HCT116 (cell line): ENCODE measurements at regions not wholly inside any gene's neighbourhood (a gene's known extent, or its start where the extent isn't known, plus 50 kb on each side); places are given as distances from the start of the nearest gene placed in this dataset.

Experiments
- ATAC-seq: fragments of 200-7000 bp; cut with Tn5 transposase; 2 replicates; pipeline ENCODE4 v1.9.1; 2020; ENCODE audit warnings: mild to moderate bottlenecking, moderate library complexity
- BruUV-seq: library from RNA; stranded (reverse); fragments of 400-500 nt; replicated peaks from 2 replicates; lab custom pipeline; 2021; lab: Mats Ljungman, UMichigan
- CTCF ChIA-PET: fragments of 300-600 bp; sonication (Branson Sonifier 250); formaldehyde crosslinking; loops from one replicate; lab custom pipeline; 2021; ENCODE audit warnings: antibody characterized with exemption; lab: Charles Lee
- POLR2A ChIA-PET: fragments of 300-600, 350-600 bp; sonication (Branson Sonifier 250); formaldehyde crosslinking; loops from one replicate; lab custom pipeline; 2021; ENCODE audit warnings: antibody characterized with exemption; lab: Charles Lee
- RAD21 ChIA-PET, 2 experiments: fragments of 300-600 bp; sonication (Branson Sonifier 250); formaldehyde crosslinking; loops; one replicate each; lab custom pipeline; 2023; ENCODE audit warnings: low total read pairs in 2 of 2; ENCODE audit not compliant: uncharacterized antibody in 2 of 2, unreplicated experiment in 2 of 2, low non-redundant PET in 1 of 2; lab: Charles Lee
- DNase-seq: peaks from one replicate; pipeline ENCODE4 v3.0.0-alpha.2; 2010; ENCODE audit warnings: low read depth, low spot score
- H2AFZ ChIP-seq: fragments of 200-600 bp; shearing (Covaris generic), sonication (generic); 2 replicates; pipeline ENCODE4 v1.6.1; 2017; ENCODE audit warnings: low read depth, mixed run types, mixed read lengths, antibody characterized with exemption, low read length; ENCODE audit not compliant: poor library complexity, severe bottlenecking
- H3K27ac ChIP-seq: 2 replicates; pipeline ENCODE4 v1.5.1; 2012; ENCODE audit warnings: low read depth, low read length
- H3K27me3 ChIP-seq: fragments of 200-600 bp; sonication (generic); 2 replicates; pipeline ENCODE4 v1.6.1; 2016; ENCODE audit warnings: mixed run types, low read length, mixed read lengths; ENCODE audit not compliant: insufficient read depth
- H3K36me3 ChIP-seq, 2 experiments: fragments of 200-500 bp in 1 of 2; fragments of 200-600 bp in 1 of 2; sonication (Bioruptor generic) in 1 of 2; sonication (generic) in 1 of 2; 2 replicates each; pipeline versions ENCODE4 v1.5.1 to v1.6.1; 2014 to 2016; ENCODE audit warnings: low read length in 2 of 2, inconsistent platforms in 1 of 2, mixed read lengths in 1 of 2, mixed run types in 1 of 2; ENCODE audit not compliant: insufficient read depth in 2 of 2, control insufficient read depth in 1 of 2
- H3K4me1 ChIP-seq, 2 experiments: fragments of 200-600 bp in 1 of 2; sonication (generic) in 1 of 2; 2 replicates each; pipeline versions ENCODE4 v1.5.1 to v1.6.1; 2012 to 2017; ENCODE audit warnings: low read length in 2 of 2, inconsistent platforms in 1 of 2, mild to moderate bottlenecking in 1 of 2, mixed read lengths in 1 of 2, mixed run types in 1 of 2, moderate library complexity in 1 of 2; ENCODE audit not compliant: insufficient read depth in 2 of 2, control insufficient read depth in 1 of 2
- H3K4me2 ChIP-seq: fragments of 200-600 bp; sonication (generic); 2 replicates; pipeline ENCODE4 v1.6.1; 2017; ENCODE audit warnings: mixed run types, low read length, mixed read lengths
- H3K4me3 ChIP-seq, 2 experiments: fragments of 200-600 bp in 1 of 2; sonication (generic) in 1 of 2; replicated peaks in 1 of 2; 2 replicates each; pipeline ENCODE4 v1.5.1; 2011 to 2016; ENCODE audit warnings: low read length in 2 of 2, control low read depth in 1 of 2, low read depth in 1 of 2, mild to moderate bottlenecking in 1 of 2, mixed read lengths in 1 of 2, mixed run types in 1 of 2
- H3K79me2 ChIP-seq: fragments of 200-600 bp; sonication (generic); 2 replicates; pipeline ENCODE4 v1.6.1; 2017; ENCODE audit warnings: mild to moderate bottlenecking, mixed run types, low read length, moderate library complexity, mixed read lengths; ENCODE audit not compliant: insufficient read depth
- H3K9ac ChIP-seq: fragments of 200-600 bp; sonication (generic); 2 replicates; pipeline ENCODE4 v1.6.1; 2016; ENCODE audit warnings: low read length, mixed read lengths
- H3K9me2 ChIP-seq: fragments of 200-600 bp; sonication (generic), shearing (Covaris generic); 2 replicates; pipeline ENCODE4 v1.6.1; 2017; ENCODE audit warnings: mixed run types, mild to moderate bottlenecking, moderate library complexity; ENCODE audit not compliant: insufficient read depth
- H3K9me3 ChIP-seq, 2 experiments: fragments of 200-500 bp in 1 of 2; fragments of 200-600 bp in 1 of 2; sonication (Bioruptor generic) in 1 of 2; sonication (generic) in 1 of 2; 2 replicates each; pipeline ENCODE4 v1.6.1; 2014 to 2017; ENCODE audit warnings: low read length in 2 of 2, mixed read lengths in 2 of 2, inconsistent platforms in 1 of 2, low read depth in 1 of 2, mild to moderate bottlenecking in 1 of 2, mixed run types in 1 of 2, moderate library complexity in 1 of 2; ENCODE audit not compliant: control insufficient read depth in 1 of 2, insufficient read depth in 1 of 2
- H4K20me1 ChIP-seq: fragments of 200-600 bp; sonication (generic), shearing (Covaris generic); 2 replicates; pipeline ENCODE4 v1.6.1; 2017; ENCODE audit warnings: mixed run types, mild to moderate bottlenecking, moderate library complexity; ENCODE audit not compliant: insufficient read depth
- CEBPB ChIP-seq: IDR thresholded peaks from 2 replicates; pipeline ENCODE4 v1.6.1; 2012; ENCODE audit warnings: low read depth
- EGR1 ChIP-seq: IDR thresholded peaks from 2 replicates; pipeline ENCODE4 v1.6.1; 2012; ENCODE audit warnings: low read depth
- ELF1 ChIP-seq: IDR thresholded peaks from 2 replicates; pipeline ENCODE4 v1.6.1; 2012; ENCODE audit warnings: low read depth, borderline replicate concordance
- EZH2 ChIP-seq: fragments of 200-600 bp; sonication (generic); IDR thresholded peaks from 2 replicates; pipeline ENCODE4 v1.6.1; 2017; ENCODE audit warnings: antibody characterized with exemption, mixed run types
- EZH2phosphoT487 ChIP-seq: fragments of 200-600 bp; IDR thresholded peaks from 2 replicates; pipeline ENCODE4 v1.6.1; 2018; ENCODE audit warnings: antibody characterized with exemption, borderline replicate concordance
- RAD21 ChIP-seq: IDR thresholded peaks from 2 replicates; pipeline ENCODE4 v1.6.1; 2012; ENCODE audit warnings: low read depth, mild to moderate bottlenecking
- SIN3A ChIP-seq: IDR thresholded peaks from 2 replicates; pipeline ENCODE4 v1.6.1; 2012; ENCODE audit warnings: low read depth
- SRF ChIP-seq: IDR thresholded peaks from 2 replicates; pipeline ENCODE4 v1.6.1; 2012; ENCODE audit warnings: low read depth
- TCF7L2 ChIP-seq: IDR thresholded peaks from 2 replicates; pipeline ENCODE4 v1.7.0; 2011; ENCODE audit warnings: borderline replicate concordance, inconsistent platforms; ENCODE audit not compliant: insufficient read depth, insufficient read length; ENCODE audit errors: extremely low read depth
- YY1 ChIP-seq: IDR thresholded peaks from 2 replicates; pipeline ENCODE4 v1.6.1; 2011; ENCODE audit warnings: low read length, low read depth, moderate library complexity, mild to moderate bottlenecking; ENCODE audit not compliant: insufficient replicate concordance; ENCODE audit errors: extremely low read depth
- ZNF274 ChIP-seq: fragments of 200-500 bp; sonication (Bioruptor generic); IDR thresholded peaks from 2 replicates; pipeline ENCODE4 v1.6.1; 2014; ENCODE audit warnings: mild to moderate bottlenecking, low read depth, low read length, inconsistent platforms
- intact Hi-C: fragments of 100-400 bp; cut with micrococcal nuclease; formaldehyde crosslinking; loops from 2 replicates; pipeline ENCODE4 v1.10.0; 2022
- TF ChIP-seq, protein P1 (sequence below): IDR thresholded peaks from 2 replicates; pipeline ENCODE4 v1.6.1; 2012
- TF ChIP-seq, protein P2 (sequence below): IDR thresholded peaks from 2 replicates; pipeline ENCODE4 v1.6.1; 2011; ENCODE audit warnings: mild to moderate bottlenecking, low read length, moderate library complexity; ENCODE audit not compliant: insufficient replicate concordance; ENCODE audit errors: extremely low read depth

DNA sequence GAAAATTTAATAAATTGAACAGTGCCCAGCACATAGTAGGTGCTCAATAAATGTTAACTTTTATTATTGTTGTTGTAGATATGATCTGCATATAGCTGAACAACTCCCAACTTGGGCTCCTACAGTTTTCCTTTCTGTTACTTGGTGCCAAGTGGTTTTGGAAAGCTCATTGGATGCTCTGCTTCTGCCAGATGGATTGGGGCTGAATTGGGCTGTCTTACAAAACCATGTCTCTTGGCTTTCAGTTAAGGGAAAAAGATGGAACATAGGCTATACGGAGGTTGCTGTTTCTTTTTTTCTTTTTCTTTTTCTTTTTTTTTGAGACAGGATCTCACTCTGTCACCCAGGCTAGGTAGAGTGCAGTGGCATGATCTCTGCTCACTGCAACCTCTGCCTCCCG, 140.7 kb upstream of the PWP1 start:
- H3K4me2 ChIP-seq: no peak overlapping the region
- H3K9me2 ChIP-seq: no peaks in the 10 kb centered on the region
- no peaks in the 10 kb centered on the region for H3K36me3 ChIP-seq
- no peak overlapping the region for H2AFZ ChIP-seq
- ChIA-PET CTCF (no interaction called here), POLR2A (no interaction called here), RAD21 (no interaction called here)
- H4K20me1 ChIP-seq: no peaks in the 10 kb centered on the region
- DNase-seq (no peak), ATAC-seq (no peak)
- no peak overlapping the region for H3K27ac ChIP-seq
- no peaks in the 10 kb centered on the region for H3K79me2 ChIP-seq
- no peak overlapping the region for H3K4me3 ChIP-seq
- no peaks in the 10 kb centered on the region for H3K4me1 ChIP-seq
- H3K9ac ChIP-seq: no peak overlapping the region
- no TSS peak for BruUV-seq
- TF ChIP-seq YY1 (no peak), SRF (no peak), RAD21 (no peak), EZH2phosphoT487 (no peak), EGR1 (no peak), CEBPB (no peak), TCF7L2 (no peak), SIN3A (no peak), ZNF274 (no peak), EZH2 (no peak), ELF1 (no peak)
- TF ChIP-seq, protein P1, sequence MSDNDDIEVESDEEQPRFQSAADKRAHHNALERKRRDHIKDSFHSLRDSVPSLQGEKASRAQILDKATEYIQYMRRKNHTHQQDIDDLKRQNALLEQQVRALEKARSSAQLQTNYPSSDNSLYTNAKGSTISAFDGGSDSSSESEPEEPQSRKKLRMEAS: no peak
- TF ChIP-seq, protein P2, sequence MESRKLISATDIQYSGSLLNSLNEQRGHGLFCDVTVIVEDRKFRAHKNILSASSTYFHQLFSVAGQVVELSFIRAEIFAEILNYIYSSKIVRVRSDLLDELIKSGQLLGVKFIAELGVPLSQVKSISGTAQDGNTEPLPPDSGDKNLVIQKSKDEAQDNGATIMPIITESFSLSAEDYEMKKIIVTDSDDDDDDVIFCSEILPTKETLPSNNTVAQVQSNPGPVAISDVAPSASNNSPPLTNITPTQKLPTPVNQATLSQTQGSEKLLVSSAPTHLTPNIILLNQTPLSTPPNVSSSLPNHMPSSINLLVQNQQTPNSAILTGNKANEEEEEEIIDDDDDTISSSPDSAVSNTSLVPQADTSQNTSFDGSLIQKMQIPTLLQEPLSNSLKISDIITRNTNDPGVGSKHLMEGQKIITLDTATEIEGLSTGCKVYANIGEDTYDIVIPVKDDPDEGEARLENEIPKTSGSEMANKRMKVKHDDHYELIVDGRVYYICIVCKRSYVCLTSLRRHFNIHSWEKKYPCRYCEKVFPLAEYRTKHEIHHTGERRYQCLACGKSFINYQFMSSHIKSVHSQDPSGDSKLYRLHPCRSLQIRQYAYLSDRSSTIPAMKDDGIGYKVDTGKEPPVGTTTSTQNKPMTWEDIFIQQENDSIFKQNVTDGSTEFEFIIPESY: no peak
- intact Hi-C loops: no loop called here
- H3K9me3 ChIP-seq: no peaks in the 10 kb centered on the region
- H3K27me3 ChIP-seq: no peaks in the 10 kb centered on the region
